Astrocyte (in vitro differentiated cells and primary cell): ENCODE measurements at regions not wholly inside any gene's neighbourhood (a gene's known extent, or its start where the extent isn't known, plus 50 kb on each side); places are given as distances from the start of the nearest gene placed in this dataset.

Source experiments
- DNase-seq: peaks from one replicate; pipeline ENCODE4 v3.0.0-alpha.2; 2010; ENCODE audit warnings: low read depth
- FAIRE-seq: peaks from 2 replicates; lab custom pipeline; 2011; peaks lifted over from hg19 to GRCh38; lab: Jason Lieb, UNC
- H2AFZ ChIP-seq: 2 replicates; pipeline ENCODE4 v1.6.0; 2012; ENCODE audit warnings: low read depth, low read length, inconsistent platforms
- H3K27ac ChIP-seq: 2 replicates; pipeline ENCODE4 v1.5.1; 2011; ENCODE audit warnings: low read depth, low read length, inconsistent platforms
- H3K27me3 ChIP-seq: 2 replicates; pipeline ENCODE4 v1.6.0; 2011; ENCODE audit warnings: low read length, inconsistent platforms; ENCODE audit not compliant: insufficient read depth
- H3K36me3 ChIP-seq: 2 replicates; pipeline ENCODE4 v1.5.1; 2011; ENCODE audit warnings: low read length, inconsistent platforms; ENCODE audit not compliant: insufficient read depth
- H3K4me1 ChIP-seq: 2 replicates; pipeline ENCODE4 v1.5.1; 2011; ENCODE audit warnings: low read length, inconsistent platforms; ENCODE audit not compliant: insufficient read depth
- H3K4me2 ChIP-seq: 2 replicates; pipeline ENCODE4 v1.6.0; 2012; ENCODE audit warnings: low read length, inconsistent platforms
- H3K4me3 ChIP-seq: 2 replicates; pipeline ENCODE4 v1.5.1; 2011; ENCODE audit warnings: low read depth, mild to moderate bottlenecking, low read length, inconsistent platforms; ENCODE audit not compliant: insufficient read depth
- H3K79me2 ChIP-seq: 2 replicates; pipeline ENCODE4 v1.6.0; 2012; ENCODE audit warnings: mild to moderate bottlenecking, low read length, inconsistent platforms; ENCODE audit not compliant: insufficient read depth
- H3K9ac ChIP-seq: 2 replicates; pipeline ENCODE4 v1.6.0; 2012; ENCODE audit warnings: mild to moderate bottlenecking, low read length, inconsistent platforms
- H3K9me3 ChIP-seq: 2 replicates; pipeline ENCODE4 v1.5.1; 2012; ENCODE audit warnings: low read depth, mild to moderate bottlenecking, low read length, inconsistent platforms; ENCODE audit not compliant: insufficient read depth
- H4K20me1 ChIP-seq: 2 replicates; pipeline ENCODE4 v1.6.0; 2012; ENCODE audit warnings: low read length, inconsistent platforms; ENCODE audit not compliant: insufficient read depth
- H3K27ac Mint-ChIP-seq: one replicate; pipeline ENCODE4 v1.8.0; 2021; ENCODE audit warnings: mild to moderate bottlenecking, mixed read lengths; ENCODE audit not compliant: unreplicated experiment
- H3K27me3 Mint-ChIP-seq: one replicate; pipeline ENCODE4 v1.8.0; 2021; ENCODE audit warnings: low read depth, mixed read lengths; ENCODE audit not compliant: unreplicated experiment
- H3K36me3 Mint-ChIP-seq: one replicate; pipeline ENCODE4 v1.8.0; 2021; ENCODE audit warnings: low read depth, mixed read lengths; ENCODE audit not compliant: unreplicated experiment
- H3K4me1 Mint-ChIP-seq: one replicate; pipeline ENCODE4 v1.8.0; 2021; ENCODE audit warnings: low read depth, mixed read lengths; ENCODE audit not compliant: unreplicated experiment
- H3K4me3 Mint-ChIP-seq: one replicate; pipeline ENCODE4 v1.8.0; 2021; ENCODE audit warnings: mild to moderate bottlenecking, moderate library complexity, mixed read lengths; ENCODE audit not compliant: unreplicated experiment
- H3K9me3 Mint-ChIP-seq: one replicate; pipeline ENCODE4 v1.8.0; 2021; ENCODE audit warnings: mild to moderate bottlenecking, mixed read lengths; ENCODE audit not compliant: unreplicated experiment
- CTCF ChIP-seq: IDR thresholded peaks from 2 replicates; pipeline ENCODE4 v1.5.1; 2011; ENCODE audit warnings: low read depth, mild to moderate bottlenecking, inconsistent platforms, low read length, moderate library complexity; ENCODE audit not compliant: insufficient read depth
- EZH2 ChIP-seq: IDR thresholded peaks from 2 replicates; pipeline ENCODE4 v1.6.1; 2012; ENCODE audit warnings: mild to moderate bottlenecking, low read length, inconsistent platforms; ENCODE audit not compliant: insufficient read depth

GRCh38 chr3:18870074-18870640 lies 278.2 kb upstream of the KCNH8 start:
- Histone ChIP-seq H2AFZ (no peak overlapping the region), H3K27ac (no peak overlapping the region), H3K9ac (no peak overlapping the region), H3K9me3 (no peaks in the 10 kb centered on the region), H4K20me1 (no peaks in the 10 kb centered on the region), H3K4me2 (no peak overlapping the region), H3K4me1 (no peaks in the 10 kb centered on the region), H3K27me3 (no peaks in the 10 kb centered on the region), H3K36me3 (no peaks in the 10 kb centered on the region), H3K4me3 (no peak overlapping the region), H3K79me2 (no peaks in the 10 kb centered on the region)
- Mint-ChIP-seq H3K27me3 (no peaks in the 10 kb centered on the region), H3K9me3 (peaks cover 3% of the 10 kb centered on the region), H3K27ac (no peak overlapping the region), H3K4me1 (no peaks in the 10 kb centered on the region), H3K36me3 (no peaks in the 10 kb centered on the region), H3K4me3 (no peak overlapping the region)
- FAIRE-seq (no peak), DNase-seq (no peak)
- no peak for TF ChIP-seq EZH2
- no peak for TF ChIP-seq CTCF

- H3K27me3 Mint-ChIP-seq, result no peaks in the 10 kb centered on the region
- H3K27ac ChIP-seq, result no peak overlapping the region
- peaks cover 3% of the 10 kb centered on the region for H3K9me3 Mint-ChIP-seq
- H3K79me2 ChIP-seq, result no peaks in the 10 kb centered on the region
- H2AFZ ChIP-seq, result no peak overlapping the region
- H3K4me3 Mint-ChIP-seq, result no peak overlapping the region
- H3K9ac ChIP-seq, result no peak overlapping the region
- H3K4me2 ChIP-seq, result no peak overlapping the region
- no peaks in the 10 kb centered on the region for H3K36me3 Mint-ChIP-seq
- no peaks in the 10 kb centered on the region for H3K4me1 ChIP-seq
- no peak overlapping the region for H3K4me3 ChIP-seq
- FAIRE-seq (no peak), DNase-seq (no peak)
- no peak overlapping the region for H3K27ac Mint-ChIP-seq
- no peaks in the 10 kb centered on the region for H3K4me1 Mint-ChIP-seq
- H3K9me3 ChIP-seq, result no peaks in the 10 kb centered on the region
- no peaks in the 10 kb centered on the region for H4K20me1 ChIP-seq
- H3K36me3 ChIP-seq, result no peaks in the 10 kb centered on the region
- H3K27me3 ChIP-seq, result no peaks in the 10 kb centered on the region
- TF ChIP-seq CTCF, result no peak
- no peak for TF ChIP-seq EZH2
Measured at GRCh38 chr3:18868911-18869689, 279.2 kb upstream of the KCNH8 start.

GRCh38 chr3:18866899-18867298 lies 281.4 kb upstream of the KCNH8 start:
- Mint-ChIP-seq H3K36me3 (no peaks in the 10 kb centered on the region), H3K4me1 (no peaks in the 10 kb centered on the region), H3K4me3 (no peak overlapping the region), H3K27me3 (no peaks in the 10 kb centered on the region), H3K9me3 (peaks cover 3% of the 10 kb centered on the region), H3K27ac (no peak overlapping the region)
- Histone ChIP-seq H2AFZ (no peak overlapping the region), H4K20me1 (no peaks in the 10 kb centered on the region), H3K9ac (no peak overlapping the region), H3K27me3 (no peaks in the 10 kb centered on the region), H3K4me2 (no peak overlapping the region), H3K79me2 (no peaks in the 10 kb centered on the region), H3K27ac (no peak overlapping the region), H3K9me3 (no peaks in the 10 kb centered on the region), H3K4me3 (no peak overlapping the region), H3K4me1 (no peaks in the 10 kb centered on the region), H3K36me3 (no peaks in the 10 kb centered on the region)
- TF ChIP-seq CTCF, result no peak
- no peak for TF ChIP-seq EZH2
- DNase-seq (no peak), FAIRE-seq (no peak)
